ENCODE measurements at regions not wholly inside any gene's neighbourhood (a gene's known extent, or its start where the extent isn't known, plus 50 kb on each side); places are given as distances from the start of the nearest gene placed in this dataset.

- TF ChIP-seq CTCF (IDR thresholded peaks at IDR 0.05 in 2 of 3, conservative IDR thresholded peaks at IDR 0.05 in 1 of 3; ENCODE audit: borderline replicate concordance in 1 of 3, insufficient read depth in 1 of 3, low read depth in 2 of 3, low read length in 2 of 3) (no peak), TCF7L2 (IDR thresholded peaks at IDR 0.05; ENCODE audit: borderline replicate concordance, extremely low read depth, insufficient read depth, insufficient read length) (no peak), SRF (IDR thresholded peaks at IDR 0.05; ENCODE audit: low read depth) (no peak)
Measured at GRCh38 chr5:96140496-96140895, 178.8 kb upstream of the ELL2 start.

Data from HCT116 (cell line).